ENCODE measurements at regions not wholly inside any gene's neighbourhood (a gene's known extent, or its start where the extent isn't known, plus 50 kb on each side); places are given as distances from the start of the nearest gene placed in this dataset.

DNA sequence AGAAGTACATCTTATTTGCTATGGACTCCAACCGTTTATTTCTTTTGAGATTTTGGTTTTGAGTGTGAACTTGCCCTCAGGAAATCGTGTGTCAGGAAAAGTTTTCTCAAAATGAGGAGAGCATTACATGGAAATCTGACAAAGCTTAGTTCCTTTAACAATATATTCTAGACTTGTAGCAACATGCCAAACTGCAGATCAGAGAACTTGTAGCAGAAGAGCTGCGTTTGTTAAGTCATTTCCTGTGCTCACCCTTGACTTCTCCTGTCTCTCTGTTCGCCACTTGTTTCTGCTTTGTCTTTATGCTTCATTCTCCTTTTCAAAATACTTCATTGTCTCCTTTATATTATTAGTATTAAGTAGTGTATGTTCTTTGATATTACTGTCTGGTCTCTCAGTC is 116.6 kb upstream of the FOXP2 start:
- Histone ChIP-seq H3K9me2 (ENCODE audit: low read depth, low read length) (no peaks in the 10 kb centered on the region), H3K4me3 (ENCODE audit: low read depth, low read length, poor library complexity, severe bottlenecking) (no peak overlapping the region), H3K4me2 (ENCODE audit: low read length) (no peak overlapping the region), H3K79me2 (ENCODE audit: insufficient read depth, low read length) (no peaks in the 10 kb centered on the region), H4K20me1 (ENCODE audit: insufficient read depth, low read length) (no peaks in the 10 kb centered on the region), H3F3A (ENCODE audit: insufficient read depth, low read length) (no peaks in the 10 kb centered on the region), H2AFZ (ENCODE audit: low read length) (no peak overlapping the region), H3K4me1 (ENCODE audit: insufficient read depth, low read length, severe bottlenecking) (no peaks in the 10 kb centered on the region), H3K27me3 (ENCODE audit: insufficient read depth, low read length) (no peaks in the 10 kb centered on the region; the same call in 1 of the 2 replicates), H3K9me3 (ENCODE audit: low read length) (no peaks in the 10 kb centered on the region), H3K36me3 (ENCODE audit: insufficient read depth, low read length) (no peaks in the 10 kb centered on the region), H3K9ac (ENCODE audit: low read length) (no peak overlapping the region), H3K27ac (ENCODE audit: low read depth, low read length, poor library complexity, severe bottlenecking) (no peak overlapping the region)
- TF ChIP-seq, protein P1, sequence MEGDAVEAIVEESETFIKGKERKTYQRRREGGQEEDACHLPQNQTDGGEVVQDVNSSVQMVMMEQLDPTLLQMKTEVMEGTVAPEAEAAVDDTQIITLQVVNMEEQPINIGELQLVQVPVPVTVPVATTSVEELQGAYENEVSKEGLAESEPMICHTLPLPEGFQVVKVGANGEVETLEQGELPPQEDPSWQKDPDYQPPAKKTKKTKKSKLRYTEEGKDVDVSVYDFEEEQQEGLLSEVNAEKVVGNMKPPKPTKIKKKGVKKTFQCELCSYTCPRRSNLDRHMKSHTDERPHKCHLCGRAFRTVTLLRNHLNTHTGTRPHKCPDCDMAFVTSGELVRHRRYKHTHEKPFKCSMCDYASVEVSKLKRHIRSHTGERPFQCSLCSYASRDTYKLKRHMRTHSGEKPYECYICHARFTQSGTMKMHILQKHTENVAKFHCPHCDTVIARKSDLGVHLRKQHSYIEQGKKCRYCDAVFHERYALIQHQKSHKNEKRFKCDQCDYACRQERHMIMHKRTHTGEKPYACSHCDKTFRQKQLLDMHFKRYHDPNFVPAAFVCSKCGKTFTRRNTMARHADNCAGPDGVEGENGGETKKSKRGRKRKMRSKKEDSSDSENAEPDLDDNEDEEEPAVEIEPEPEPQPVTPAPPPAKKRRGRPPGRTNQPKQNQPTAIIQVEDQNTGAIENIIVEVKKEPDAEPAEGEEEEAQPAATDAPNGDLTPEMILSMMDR (IDR thresholded peaks at IDR 0.05; ENCODE audit: low read length), result no peak
- no peak for TF ChIP-seq EZH2 (IDR thresholded peaks at IDR 0.05; ENCODE audit: borderline replicate concordance, low read length)

DNA sequence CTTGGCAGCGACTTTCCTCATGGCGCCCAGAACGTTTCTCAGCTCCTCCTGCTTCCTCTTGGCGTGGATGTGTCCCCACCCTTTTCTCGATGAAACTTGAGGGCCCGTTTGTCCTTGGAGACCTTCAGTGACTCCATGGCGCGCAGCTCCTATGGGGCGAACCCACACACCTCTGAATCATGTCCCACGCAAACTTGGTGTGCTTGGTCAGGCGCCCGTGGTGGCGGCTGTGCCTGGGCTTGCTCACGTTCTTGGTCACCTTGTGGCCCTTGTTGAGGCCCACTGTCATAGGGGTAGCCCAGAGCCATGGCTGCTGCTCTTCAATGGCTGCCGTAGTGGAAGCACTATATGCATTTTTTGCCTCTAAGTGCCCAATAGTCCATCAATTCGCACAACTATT is 117.5 kb upstream of the FOXP2 start:
- Histone ChIP-seq H3K4me1 (ENCODE audit: insufficient read depth, low read length, severe bottlenecking) (no peaks in the 10 kb centered on the region), H3K9ac (ENCODE audit: low read length) (no peak overlapping the region), H3K4me2 (ENCODE audit: low read length) (no peak overlapping the region), H3K9me2 (ENCODE audit: low read depth, low read length) (no peaks in the 10 kb centered on the region), H3K27me3 (ENCODE audit: insufficient read depth, low read length) (no peaks in the 10 kb centered on the region; the same call in 1 of the 2 replicates), H3K36me3 (ENCODE audit: insufficient read depth, low read length) (no peaks in the 10 kb centered on the region), H3K9me3 (ENCODE audit: low read length) (no peaks in the 10 kb centered on the region), H3F3A (ENCODE audit: insufficient read depth, low read length) (no peaks in the 10 kb centered on the region), H2AFZ (ENCODE audit: low read length) (no peak overlapping the region), H3K79me2 (ENCODE audit: insufficient read depth, low read length) (no peaks in the 10 kb centered on the region), H4K20me1 (ENCODE audit: insufficient read depth, low read length) (no peaks in the 10 kb centered on the region), H3K27ac (ENCODE audit: low read depth, low read length, poor library complexity, severe bottlenecking) (no peak overlapping the region), H3K4me3 (ENCODE audit: low read depth, low read length, poor library complexity, severe bottlenecking) (no peak overlapping the region)
- no peak for TF ChIP-seq EZH2 (IDR thresholded peaks at IDR 0.05; ENCODE audit: borderline replicate concordance, low read length)
- TF ChIP-seq, protein P1 (IDR thresholded peaks at IDR 0.05; ENCODE audit: low read length), result no peak

DNA sequence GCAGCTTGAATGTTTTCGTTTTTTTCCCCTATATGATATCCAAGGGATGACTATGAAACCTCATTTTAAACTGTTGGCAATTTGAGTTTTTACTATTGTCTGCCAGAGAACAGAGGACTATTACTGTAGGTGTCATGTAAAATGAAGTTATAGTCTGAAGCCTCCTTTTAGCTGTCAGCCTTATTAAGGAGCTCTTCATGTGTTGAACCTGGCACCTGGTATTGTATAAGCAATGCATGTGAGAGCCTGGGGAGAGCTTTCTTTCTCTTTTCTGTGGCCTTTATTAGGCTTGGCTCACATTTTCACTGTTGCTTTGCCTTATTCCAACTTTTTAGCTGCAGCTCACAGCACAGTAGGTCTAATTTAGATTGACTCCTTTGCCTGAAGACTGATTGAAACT is 119.1 kb upstream of the FOXP2 start:
- H3K9me3 ChIP-seq (ENCODE audit: low read length), result no peaks in the 10 kb centered on the region
- no peak overlapping the region for H2AFZ ChIP-seq (ENCODE audit: low read length)
- H3K9me2 ChIP-seq (ENCODE audit: low read depth, low read length), result no peaks in the 10 kb centered on the region
- H3K79me2 ChIP-seq (ENCODE audit: insufficient read depth, low read length), result no peaks in the 10 kb centered on the region
- no peaks in the 10 kb centered on the region for H3K36me3 ChIP-seq (ENCODE audit: insufficient read depth, low read length)
- no peaks in the 10 kb centered on the region for H3F3A ChIP-seq (ENCODE audit: insufficient read depth, low read length)
- no peak overlapping the region for H3K27ac ChIP-seq (ENCODE audit: low read depth, low read length, poor library complexity, severe bottlenecking)
- H3K4me3 ChIP-seq (ENCODE audit: low read depth, low read length, poor library complexity, severe bottlenecking), result no peak overlapping the region
- no peaks in the 10 kb centered on the region for H3K4me1 ChIP-seq (ENCODE audit: insufficient read depth, low read length, severe bottlenecking)
- no peaks in the 10 kb centered on the region for H4K20me1 ChIP-seq (ENCODE audit: insufficient read depth, low read length)
- TF ChIP-seq, protein P1 (IDR thresholded peaks at IDR 0.05; ENCODE audit: low read length), result no peak
- no peak for TF ChIP-seq EZH2 (IDR thresholded peaks at IDR 0.05; ENCODE audit: borderline replicate concordance, low read length)
- H3K9ac ChIP-seq (ENCODE audit: low read length), result no peak overlapping the region
- H3K4me2 ChIP-seq (ENCODE audit: low read length), result no peak overlapping the region
- no peaks in the 10 kb centered on the region; the same call in 1 of the 2 replicates for H3K27me3 ChIP-seq (ENCODE audit: insufficient read depth, low read length)
